ENCODE measurements at regions not wholly inside any gene's neighbourhood (a gene's known extent, or its start where the extent isn't known, plus 50 kb on each side); places are given as distances from the start of the nearest gene placed in this dataset.

DNA sequence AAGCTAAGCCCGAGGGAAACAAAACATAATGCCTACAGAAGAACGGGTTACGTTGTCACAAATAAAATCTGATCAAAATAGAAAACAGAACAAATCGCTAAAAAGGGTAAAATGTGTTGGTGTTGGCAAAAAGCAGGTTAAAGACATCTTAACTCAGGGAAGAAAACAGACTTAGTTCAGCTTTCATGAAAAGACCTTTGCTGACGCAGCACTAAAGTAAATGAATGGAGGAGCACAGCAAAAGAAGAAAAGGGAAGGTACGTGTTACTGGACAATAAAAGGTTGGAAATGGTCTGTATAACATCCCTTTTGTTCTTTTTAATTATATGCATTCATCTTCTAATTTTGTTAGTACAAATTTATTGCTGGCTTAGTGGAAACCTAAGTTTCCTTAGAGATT, 117.4 kb upstream of the DSEL start:
- TF ChIP-seq EP300 (IDR thresholded peaks at IDR 0.05; ENCODE audit: borderline replicate concordance in 1 of 2, low read depth in 2 of 2, low read length in 2 of 2) (no peak), MAFK (IDR thresholded peaks at IDR 0.05; ENCODE audit: low read depth, low read length) (peak; percentile 74)
- Histone ChIP-seq H3K18ac (ENCODE audit: extremely low read depth, low read length) (no peak overlapping the region; the same call in 1 of the 2 replicates), H4K5ac (ENCODE audit: insufficient read length, low read depth, low read length) (no peak overlapping the region), H3K23me2 (ENCODE audit: low read depth, low read length) (no peaks in the 10 kb centered on the region), H4K91ac (replicated peaks; ENCODE audit: insufficient read length, low read length) (no peak overlapping the region), H3K23ac (ENCODE audit: insufficient read length) (no peak overlapping the region), H3K9ac (replicated peaks in 1 of 4; ENCODE audit: extremely low read depth in 1 of 4, low read depth in 3 of 4, low read length in 3 of 4) (no peak overlapping the region), H3K56ac (replicated peaks; ENCODE audit: insufficient read length, low read depth, low read length) (no peak overlapping the region), H3K4me3 (ENCODE audit: extremely low read depth in 1 of 4, insufficient read depth in 2 of 4, low read depth in 3 of 4, low read length in 4 of 4) (peak overlapping the region in 1 of 4 experiments; percentile 36; a peak in 1 of 8 replicates), H2BK120ac (replicated peaks; ENCODE audit: low read depth, low read length) (peak overlapping the region; percentile 88), H2AK5ac (ENCODE audit: low read depth, low read length) (no peak overlapping the region), H3K79me2 (ENCODE audit: control insufficient read depth in 1 of 2, insufficient read depth in 2 of 2, low read length in 2 of 2) (no peaks in the 10 kb centered on the region), H3K4me1 (replicated peaks in 1 of 4; ENCODE audit: control insufficient read depth in 3 of 4, insufficient read depth in 4 of 4, low read length in 3 of 4) (peaks cover 4 to 21% (median 8%) of the 10 kb centered on the region in 4 experiments), H3K9me3 (ENCODE audit: insufficient read depth in 2 of 2, low read depth in 1 of 2, low read length in 1 of 2) (no peaks in the 10 kb centered on the region), H3K27ac (ENCODE audit: low read depth, low read length) (no peak overlapping the region), H4K20me1 (replicated peaks in 1 of 2; ENCODE audit: control insufficient read depth in 1 of 2, insufficient read depth in 2 of 2, low read length in 2 of 2) (no peaks in the 10 kb centered on the region), H2BK15ac (ENCODE audit: low read length) (no peak overlapping the region), H2AFZ (ENCODE audit: low read length) (no peak overlapping the region), H2BK5ac (ENCODE audit: low read depth, low read length) (peak overlapping the region; percentile 86; the same call in 1 of the 2 replicates), H3K4ac (replicated peaks; ENCODE audit: insufficient read length, low read depth, low read length) (no peak overlapping the region), H3K27me3 (replicated peaks in 1 of 4; ENCODE audit: control insufficient read depth in 3 of 4, extremely low read depth in 1 of 4, insufficient read depth in 3 of 4, low read length in 3 of 4) (no peaks in the 10 kb centered on the region), H4K8ac (ENCODE audit: extremely low read depth, insufficient read depth, low read length) (no peak overlapping the region), H2BK12ac (ENCODE audit: low read depth, low read length) (no peak overlapping the region), H3K14ac (ENCODE audit: insufficient read length) (no peak overlapping the region), H3K4me2 (ENCODE audit: insufficient read depth in 1 of 2, low read depth in 2 of 2, low read length in 2 of 2) (peak overlapping the region in 1 of 2 experiments; percentile 45; a peak in 1 of 4 replicates), H3K79me1 (ENCODE audit: low read depth, low read length) (no peaks in the 10 kb centered on the region), H3K36me3 (ENCODE audit: control insufficient read depth in 2 of 4, insufficient read depth in 4 of 4, low read length in 3 of 4) (no peaks in the 10 kb centered on the region), H2BK20ac (ENCODE audit: low read length) (no peak overlapping the region)
- FAIRE-seq (no peak), DNase-seq (ENCODE audit: low read depth in 1 of 2, low spot score in 2 of 2) (no peak)
- WGBS, 2 experiments (ENCODE audit: extremely low coverage in 1 of 2, insufficient coverage in 1 of 2, insufficient read length in 1 of 2, insufficient replicate concordance in 2 of 2, low coverage in 1 of 2, low lambda C conversion rate in 2 of 2, missing lambda C conversion rate in 1 of 2) = 70% methylated on average over 6 of the region's 6 CpGs; no CpG with 5 or more reads in 1 of the 2 experiments
- CTCF ChIA-PET (ENCODE audit: partially characterized antibody) = no interaction called here
- POLR2A ChIA-PET (ENCODE audit: partially characterized antibody) = no interaction called here
